Progenitor cell of endocrine pancreas (in vitro differentiated cells): ENCODE measurements at regions not wholly inside any gene's neighbourhood (a gene's known extent, or its start where the extent isn't known, plus 50 kb on each side); places are given as distances from the start of the nearest gene placed in this dataset.

Experiments
- DNase-seq: peaks from one replicate; pipeline ENCODE4 v3.0.0; 2021; ENCODE audit warnings: low spot score; ENCODE audit not compliant: unreplicated experiment
- H3K27ac Mint-ChIP-seq: 2 replicates; pipeline ENCODE4 v1.8.0; 2021; ENCODE audit warnings: mild to moderate bottlenecking, moderate library complexity, mixed read lengths
- H3K27me3 Mint-ChIP-seq: 2 replicates; pipeline ENCODE4 v1.8.0; 2021; ENCODE audit warnings: mixed read lengths
- H3K36me3 Mint-ChIP-seq: 2 replicates; pipeline ENCODE4 v1.8.0; 2022; ENCODE audit warnings: mixed read lengths; ENCODE audit not compliant: insufficient read depth
- H3K4me1 Mint-ChIP-seq: 2 replicates; pipeline ENCODE4 v1.8.0; 2021; ENCODE audit warnings: low read depth, mixed read lengths
- H3K4me3 Mint-ChIP-seq: 2 replicates; pipeline ENCODE4 v1.8.0; 2021; ENCODE audit warnings: low read depth, mild to moderate bottlenecking, moderate library complexity, mixed read lengths
- H3K9me3 Mint-ChIP-seq: 2 replicates; pipeline ENCODE4 v1.8.0; 2021; ENCODE audit warnings: low read depth, mixed read lengths
- TF ChIP-seq, protein P1 (sequence below): fragments of 200-600 bp; sonication (generic); IDR thresholded peaks from one replicate; pipeline ENCODE4 v1.5.0; 2021; ENCODE audit warnings: antibody characterized with exemption, mild to moderate bottlenecking; ENCODE audit not compliant: unreplicated experiment

DNA sequence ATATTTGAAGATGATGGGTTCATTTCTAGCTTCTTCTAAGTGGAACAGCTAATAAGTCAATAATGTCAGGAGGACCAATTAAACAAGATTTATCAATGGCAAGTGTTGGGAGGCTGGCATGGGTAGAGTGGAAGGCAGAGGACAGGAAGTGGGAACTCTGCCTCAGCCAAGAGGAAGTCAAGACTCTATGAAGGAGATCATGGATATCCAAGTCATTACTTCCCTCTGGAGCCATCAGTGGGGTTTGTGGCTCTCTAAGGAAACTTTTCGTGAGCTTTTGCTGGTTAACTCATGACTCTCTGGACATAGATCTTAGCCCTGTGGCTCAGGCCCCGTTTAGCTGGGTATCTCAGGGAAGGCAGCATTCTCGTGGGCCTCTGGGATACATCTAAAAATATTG is 410.4 kb upstream of the ID2 start:
- H3K27me3 Mint-ChIP-seq: peaks cover 33% of the 10 kb centered on the region

DNA sequence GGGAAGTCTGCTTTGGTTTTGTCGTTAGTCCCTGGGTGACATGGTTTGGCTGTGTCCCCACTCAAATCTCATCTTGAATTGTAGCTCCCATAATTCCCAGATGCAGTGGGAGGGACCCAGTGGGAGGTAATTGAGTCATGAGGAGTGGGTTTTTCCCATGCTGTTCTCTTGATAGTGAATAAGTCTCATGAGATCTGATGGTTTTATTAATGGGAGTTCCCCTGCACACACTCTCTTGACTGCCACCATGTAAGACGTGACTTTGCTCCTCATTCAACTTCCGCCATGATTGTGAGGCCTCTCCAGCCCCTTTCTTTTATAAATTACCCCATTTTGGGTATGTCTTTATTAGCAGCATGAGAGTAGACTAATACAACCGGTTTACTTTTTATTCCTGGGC is 405.8 kb upstream of the ID2 start:
- H3K4me3 Mint-ChIP-seq: no peak overlapping the region
- DNase-seq: no peak
- H3K27me3 Mint-ChIP-seq: peaks cover 57% of the 10 kb centered on the region
- no peaks in the 10 kb centered on the region for H3K36me3 Mint-ChIP-seq
- peaks cover 3% of the 10 kb centered on the region for H3K9me3 Mint-ChIP-seq
- no peak overlapping the region for H3K27ac Mint-ChIP-seq
- no peaks in the 10 kb centered on the region for H3K4me1 Mint-ChIP-seq
- TF ChIP-seq, protein P1, sequence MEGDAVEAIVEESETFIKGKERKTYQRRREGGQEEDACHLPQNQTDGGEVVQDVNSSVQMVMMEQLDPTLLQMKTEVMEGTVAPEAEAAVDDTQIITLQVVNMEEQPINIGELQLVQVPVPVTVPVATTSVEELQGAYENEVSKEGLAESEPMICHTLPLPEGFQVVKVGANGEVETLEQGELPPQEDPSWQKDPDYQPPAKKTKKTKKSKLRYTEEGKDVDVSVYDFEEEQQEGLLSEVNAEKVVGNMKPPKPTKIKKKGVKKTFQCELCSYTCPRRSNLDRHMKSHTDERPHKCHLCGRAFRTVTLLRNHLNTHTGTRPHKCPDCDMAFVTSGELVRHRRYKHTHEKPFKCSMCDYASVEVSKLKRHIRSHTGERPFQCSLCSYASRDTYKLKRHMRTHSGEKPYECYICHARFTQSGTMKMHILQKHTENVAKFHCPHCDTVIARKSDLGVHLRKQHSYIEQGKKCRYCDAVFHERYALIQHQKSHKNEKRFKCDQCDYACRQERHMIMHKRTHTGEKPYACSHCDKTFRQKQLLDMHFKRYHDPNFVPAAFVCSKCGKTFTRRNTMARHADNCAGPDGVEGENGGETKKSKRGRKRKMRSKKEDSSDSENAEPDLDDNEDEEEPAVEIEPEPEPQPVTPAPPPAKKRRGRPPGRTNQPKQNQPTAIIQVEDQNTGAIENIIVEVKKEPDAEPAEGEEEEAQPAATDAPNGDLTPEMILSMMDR: no peak

More for the DNA sequence above, 410.4 kb upstream of the ID2 start:
- TF ChIP-seq, protein P1: no peak
- no peaks in the 10 kb centered on the region for H3K36me3 Mint-ChIP-seq
- DNase-seq: no peak
- peaks cover 20% of the 10 kb centered on the region for H3K4me1 Mint-ChIP-seq
- H3K4me3 Mint-ChIP-seq: no peak overlapping the region
- H3K27ac Mint-ChIP-seq: no peak overlapping the region
- H3K9me3 Mint-ChIP-seq: peaks cover 3% of the 10 kb centered on the region

DNA sequence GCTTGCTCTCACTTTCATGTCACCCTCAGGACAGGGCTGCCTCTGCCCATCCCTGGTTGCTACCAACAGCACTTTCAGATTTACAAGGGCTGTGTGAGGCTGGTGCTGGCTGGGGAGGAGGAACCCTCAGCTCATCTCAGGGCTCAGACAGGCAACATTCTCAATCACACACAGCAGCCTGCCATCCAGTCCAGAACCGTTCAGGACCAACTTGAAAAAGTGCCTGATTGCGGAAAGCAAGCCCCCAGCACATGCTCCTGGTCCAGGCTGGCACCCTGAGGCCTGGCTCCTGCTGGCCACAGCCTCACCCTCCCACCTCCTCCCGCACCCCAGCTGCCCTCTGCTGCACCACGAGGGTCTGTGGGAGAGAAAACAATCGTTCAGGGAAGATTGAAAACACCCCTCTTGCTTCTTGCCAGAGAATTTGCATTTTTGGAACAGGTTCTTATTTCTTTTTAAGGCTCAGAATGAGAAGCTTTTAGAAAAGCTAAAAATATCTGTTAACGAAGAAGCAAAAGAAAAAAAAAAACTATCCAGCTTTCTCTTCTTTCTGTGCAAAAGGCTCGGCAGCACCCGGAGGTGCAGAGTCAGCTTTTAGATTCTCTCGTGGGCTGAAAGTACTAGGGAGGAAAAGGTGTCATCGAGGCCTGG is 403.8 kb upstream of the ID2 start:
- H3K36me3 Mint-ChIP-seq: no peaks in the 10 kb centered on the region
- peaks cover 45% of the 10 kb centered on the region for H3K27me3 Mint-ChIP-seq

DNA sequence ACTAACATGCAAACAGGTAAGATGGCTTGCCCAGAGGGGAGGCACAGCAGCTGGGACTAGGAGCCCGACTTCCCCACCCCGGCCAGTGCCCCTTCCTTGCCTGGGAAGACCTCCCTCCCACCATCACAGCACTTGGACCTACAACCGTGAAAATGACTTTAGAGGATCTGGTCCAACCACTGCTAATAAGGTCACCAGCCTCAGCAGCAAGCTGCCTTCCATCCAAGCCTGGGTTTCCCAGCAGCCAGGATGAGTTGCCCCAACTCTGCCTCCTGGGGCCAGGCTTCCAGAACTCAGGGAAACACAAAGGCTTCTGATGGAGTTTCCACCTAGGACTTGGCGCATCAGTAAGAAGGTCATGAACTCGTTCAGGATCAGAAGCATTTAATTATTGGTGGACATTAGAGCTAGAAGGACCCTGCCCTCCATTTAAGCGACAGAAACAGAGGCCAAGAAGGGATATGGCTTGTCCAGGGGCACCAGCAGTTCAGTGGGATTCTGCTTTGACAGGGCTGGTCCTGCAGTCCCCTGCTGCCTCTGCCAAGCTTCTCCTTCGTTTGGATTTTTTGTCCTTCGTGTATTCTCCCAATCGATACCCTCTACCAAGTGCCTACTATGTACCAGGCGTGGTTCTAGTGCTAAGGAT is 403.0 kb upstream of the ID2 start:
- H3K27me3 Mint-ChIP-seq: peaks cover 40% of the 10 kb centered on the region
- no peaks in the 10 kb centered on the region for H3K36me3 Mint-ChIP-seq
- H3K9me3 Mint-ChIP-seq: no peaks in the 10 kb centered on the region
- no peak for DNase-seq
- peaks cover 5% of the 10 kb centered on the region for H3K4me1 Mint-ChIP-seq
- TF ChIP-seq, protein P1: no peak
- H3K27ac Mint-ChIP-seq: no peak overlapping the region
- H3K4me3 Mint-ChIP-seq: no peak overlapping the region

More for the DNA sequence above, 403.8 kb upstream of the ID2 start:
- Mint-ChIP-seq H3K9me3 (no peaks in the 10 kb centered on the region), H3K4me3 (no peak overlapping the region), H3K4me1 (peaks cover 5% of the 10 kb centered on the region), H3K27ac (no peak overlapping the region)
- DNase-seq: no peak
- TF ChIP-seq, protein P1: no peak

DNA sequence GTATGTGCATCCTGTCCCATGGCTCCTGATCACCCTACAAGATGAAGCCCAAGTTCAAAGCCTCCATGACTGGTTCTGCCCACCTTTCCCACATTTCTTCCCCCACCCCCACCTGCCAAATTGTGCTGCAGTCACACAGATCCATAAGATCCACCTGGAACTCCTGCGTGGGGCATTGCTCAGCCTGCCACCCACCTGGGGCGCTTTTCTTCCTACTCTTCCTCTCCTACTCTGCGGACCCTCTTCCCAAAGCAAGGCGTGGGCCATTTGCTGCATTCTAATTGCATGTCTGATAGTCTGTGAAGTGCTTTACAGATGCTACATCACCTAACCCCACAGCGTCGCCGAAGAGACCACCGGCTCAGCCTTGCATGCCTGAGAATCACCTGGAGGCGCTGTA is 402.4 kb upstream of the ID2 start:
- Mint-ChIP-seq H3K27me3 (peaks cover 37% of the 10 kb centered on the region), H3K27ac (no peak overlapping the region)
- DNase-seq: no peak

More for the DNA sequence above, 402.4 kb upstream of the ID2 start:
- TF ChIP-seq, protein P1: no peak
- Mint-ChIP-seq H3K4me3 (no peak overlapping the region), H3K4me1 (peaks cover 8% of the 10 kb centered on the region), H3K36me3 (no peaks in the 10 kb centered on the region), H3K9me3 (no peaks in the 10 kb centered on the region)
